Effector memory CD4-positive, alpha-beta T cell (primary cell): ENCODE measurements at regions not wholly inside any gene's neighbourhood (a gene's known extent, or its start where the extent isn't known, plus 50 kb on each side); places are given as distances from the start of the nearest gene placed in this dataset.

Experiments used
- DNase-seq, 3 donors: peaks; one replicate each; pipeline ENCODE4 v3.0.0-alpha.2; 2020
- H3K27ac ChIP-seq: 2 replicates; pipeline ENCODE4 v1.7.0; 2013; ENCODE audit warnings: mild to moderate bottlenecking, low read length, moderate library complexity; ENCODE audit not compliant: insufficient read depth, poor library complexity, severe bottlenecking
- H3K27me3 ChIP-seq: replicated peaks from 2 replicates; pipeline ENCODE4 v1.7.0; 2013; ENCODE audit warnings: mild to moderate bottlenecking, low read length; ENCODE audit not compliant: insufficient read depth, control insufficient read depth, poor library complexity, severe bottlenecking
- H3K36me3 ChIP-seq: 2 replicates; pipeline ENCODE4 v1.7.0; 2013; ENCODE audit warnings: mild to moderate bottlenecking, low read length, moderate library complexity; ENCODE audit not compliant: control insufficient read depth, insufficient read depth
- H3K4me1 ChIP-seq: 2 replicates; pipeline ENCODE4 v1.7.0; 2013; ENCODE audit warnings: low read length, mild to moderate bottlenecking; ENCODE audit not compliant: control insufficient read depth, insufficient read depth, poor library complexity, severe bottlenecking
- H3K4me3 ChIP-seq: 2 replicates; pipeline ENCODE4 v1.7.0; 2013; ENCODE audit warnings: low read length, low read depth, mild to moderate bottlenecking; ENCODE audit not compliant: insufficient read depth, poor library complexity, severe bottlenecking
- H3K9me3 ChIP-seq: 2 replicates; pipeline ENCODE4 v1.7.0; 2013; ENCODE audit warnings: mild to moderate bottlenecking, low read length, moderate library complexity; ENCODE audit not compliant: control insufficient read depth

DNA sequence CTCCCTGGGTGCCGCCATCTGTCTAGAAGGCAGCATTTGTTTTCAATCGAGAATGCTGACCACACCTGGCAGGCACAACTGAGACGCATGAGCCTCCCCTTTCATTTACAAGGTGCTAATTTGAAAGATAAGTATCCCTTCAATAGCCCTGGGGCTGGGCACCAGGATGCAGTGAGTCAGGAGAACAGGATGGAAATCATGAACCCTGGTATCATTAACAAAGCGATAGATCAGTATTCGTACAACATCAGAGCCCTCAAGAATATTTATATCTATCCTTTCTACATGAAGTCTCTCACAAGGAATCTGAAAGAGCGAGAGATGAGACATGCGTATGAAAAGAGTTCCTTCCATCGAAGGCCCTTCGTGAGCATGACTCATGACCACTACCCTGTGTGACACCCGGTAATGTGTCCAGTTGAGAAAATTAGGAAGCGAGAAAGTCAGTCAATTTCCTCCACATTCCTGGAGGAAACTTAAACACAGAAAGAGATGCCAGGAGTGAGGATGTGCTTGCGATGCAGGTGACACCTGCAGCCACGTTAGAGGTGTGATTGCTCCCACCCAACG is 123.1 kb upstream of the PITRM1 start:
- no peak for DNase-seq
- Histone ChIP-seq H3K4me3 (no peak overlapping the region), H3K4me1 (no peaks in the 10 kb centered on the region), H3K27ac (no peak overlapping the region), H3K9me3 (no peaks in the 10 kb centered on the region), H3K36me3 (no peaks in the 10 kb centered on the region), H3K27me3 (no peaks in the 10 kb centered on the region)

DNA sequence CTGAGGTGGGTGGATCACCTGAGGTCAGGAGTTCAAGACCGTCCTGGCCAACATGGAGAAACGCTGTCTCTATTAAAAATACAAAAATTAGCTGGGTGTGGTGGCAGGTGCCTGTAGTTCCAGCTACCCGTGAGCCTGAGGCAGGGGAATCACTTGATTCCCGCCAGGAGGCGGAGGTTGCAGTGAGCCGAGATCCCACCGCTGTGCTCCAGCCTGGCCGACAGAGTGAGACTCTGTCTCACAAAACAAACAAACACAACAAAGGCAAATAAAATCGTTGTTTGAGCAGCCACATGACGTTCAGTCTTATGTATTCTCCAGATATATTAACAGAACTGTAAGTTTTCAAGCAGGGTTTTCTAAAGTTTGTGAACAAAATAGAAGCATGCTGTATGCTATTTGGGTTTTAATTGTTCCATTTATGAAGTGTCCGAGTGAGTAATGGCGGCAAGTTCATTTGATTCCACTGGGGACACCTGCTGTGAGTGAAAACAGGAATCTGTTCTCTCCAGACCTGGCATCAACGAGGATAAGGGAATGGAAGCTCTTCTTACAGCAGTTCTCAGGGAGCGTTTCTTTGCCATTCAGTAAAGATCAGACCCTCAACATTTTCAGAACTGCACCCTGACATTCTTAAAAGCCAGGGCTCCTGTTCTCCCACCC is 122.5 kb upstream of the PITRM1 start:
- DNase-seq, result no peak
- Histone ChIP-seq H3K4me1 (no peaks in the 10 kb centered on the region), H3K36me3 (no peaks in the 10 kb centered on the region)

DNA sequence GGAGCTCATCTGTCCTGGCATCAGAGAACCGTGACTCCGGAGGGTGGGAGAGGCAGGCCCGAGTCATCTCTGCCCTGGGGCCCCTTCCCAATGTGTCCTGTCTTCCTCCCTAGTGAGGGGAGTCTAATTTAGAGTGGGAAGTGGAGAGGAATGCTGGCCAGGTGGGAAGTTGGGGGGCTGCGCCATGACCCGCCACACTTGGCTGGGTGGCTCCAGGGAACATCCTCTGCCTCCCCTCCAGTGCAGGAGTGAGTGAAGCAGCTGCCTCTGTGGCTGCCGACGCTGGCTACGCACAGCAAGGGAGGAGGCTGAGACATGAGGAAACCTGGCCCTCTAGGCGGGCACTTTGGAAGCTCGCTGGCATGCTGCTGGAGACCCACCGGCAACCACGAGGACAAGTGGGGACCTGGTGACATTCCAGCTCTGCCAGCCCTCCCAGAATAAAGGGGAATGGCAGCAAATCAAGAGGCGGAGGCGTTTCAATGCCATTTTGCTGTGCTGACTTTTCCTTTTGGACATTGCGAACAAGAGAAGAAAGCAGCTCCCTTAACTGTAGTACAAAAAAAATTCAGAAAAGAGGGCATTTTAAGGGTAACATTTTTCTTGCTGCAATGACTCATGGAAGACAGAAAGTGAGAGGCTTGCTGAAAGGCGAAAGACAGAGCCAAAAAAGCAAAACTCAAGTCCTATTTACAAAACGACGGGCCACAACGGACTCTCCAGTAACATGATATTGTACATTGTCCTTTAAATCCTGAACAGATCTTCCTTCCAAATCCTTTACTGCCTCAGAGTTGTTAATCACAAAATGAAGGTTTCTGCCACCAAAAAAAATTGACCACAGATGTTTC is 121.2 kb upstream of the PITRM1 start:
- H3K9me3 ChIP-seq, result no peaks in the 10 kb centered on the region
- no peak overlapping the region for H3K27ac ChIP-seq
- no peak overlapping the region for H3K4me3 ChIP-seq
- H3K4me1 ChIP-seq, result no peaks in the 10 kb centered on the region
- H3K36me3 ChIP-seq, result no peaks in the 10 kb centered on the region
- no peak for DNase-seq
- no peaks in the 10 kb centered on the region for H3K27me3 ChIP-seq

More for the DNA sequence above, 122.5 kb upstream of the PITRM1 start:
- H3K9me3 ChIP-seq, result no peaks in the 10 kb centered on the region
- no peak overlapping the region for H3K4me3 ChIP-seq
- H3K27me3 ChIP-seq, result no peaks in the 10 kb centered on the region
- no peak overlapping the region for H3K27ac ChIP-seq

DNA sequence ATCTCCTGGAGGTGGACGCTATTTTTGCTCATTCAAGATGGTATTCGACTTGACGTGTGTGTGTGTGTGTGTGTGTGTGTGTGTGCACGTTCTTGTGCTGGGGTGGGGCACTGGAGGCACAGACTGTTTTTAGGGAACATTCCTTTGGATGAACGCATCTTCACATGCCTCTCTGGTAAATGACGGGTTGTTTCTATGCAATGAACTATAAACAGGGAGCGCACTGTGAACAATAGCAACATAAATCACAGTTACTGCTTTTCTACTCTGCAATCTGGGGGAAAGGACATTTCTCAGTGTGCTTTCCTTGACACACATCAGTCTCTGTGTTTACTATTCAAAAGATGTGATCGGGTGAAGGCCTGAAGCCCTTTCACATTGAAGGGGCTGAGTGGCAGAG is 120.1 kb upstream of the PITRM1 start:
- no peak overlapping the region for H3K27ac ChIP-seq
- no peaks in the 10 kb centered on the region for H3K27me3 ChIP-seq
- H3K4me1 ChIP-seq, result no peaks in the 10 kb centered on the region
- H3K36me3 ChIP-seq, result no peaks in the 10 kb centered on the region
- H3K9me3 ChIP-seq, result no peaks in the 10 kb centered on the region
- H3K4me3 ChIP-seq, result no peak overlapping the region
- no peak for DNase-seq

DNA sequence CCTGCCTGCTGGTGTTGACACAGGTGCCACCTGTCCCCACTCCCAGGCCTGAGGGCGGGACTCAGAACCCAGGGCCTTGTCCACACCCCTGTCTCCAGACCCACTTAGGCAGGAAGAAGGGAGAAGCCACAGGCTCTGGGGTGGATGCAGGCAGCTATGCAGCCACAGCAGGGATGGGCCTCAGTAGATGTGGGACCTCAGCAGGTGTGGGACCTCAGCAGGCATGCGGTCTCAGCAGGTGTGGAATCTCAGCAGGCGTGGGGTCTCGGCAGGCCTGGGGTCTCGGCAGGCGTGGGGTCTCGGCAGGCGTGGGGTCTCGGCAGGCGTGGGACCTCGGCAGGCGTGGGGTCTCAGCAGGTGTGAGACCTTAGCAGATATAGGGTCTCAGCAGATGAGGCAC is 118.0 kb upstream of the PITRM1 start:
- Histone ChIP-seq H3K4me1 (no peaks in the 10 kb centered on the region), H3K27me3 (no peaks in the 10 kb centered on the region), H3K4me3 (no peak overlapping the region), H3K27ac (no peak overlapping the region), H3K36me3 (no peaks in the 10 kb centered on the region), H3K9me3 (no peaks in the 10 kb centered on the region)
- DNase-seq, result no peak

DNA sequence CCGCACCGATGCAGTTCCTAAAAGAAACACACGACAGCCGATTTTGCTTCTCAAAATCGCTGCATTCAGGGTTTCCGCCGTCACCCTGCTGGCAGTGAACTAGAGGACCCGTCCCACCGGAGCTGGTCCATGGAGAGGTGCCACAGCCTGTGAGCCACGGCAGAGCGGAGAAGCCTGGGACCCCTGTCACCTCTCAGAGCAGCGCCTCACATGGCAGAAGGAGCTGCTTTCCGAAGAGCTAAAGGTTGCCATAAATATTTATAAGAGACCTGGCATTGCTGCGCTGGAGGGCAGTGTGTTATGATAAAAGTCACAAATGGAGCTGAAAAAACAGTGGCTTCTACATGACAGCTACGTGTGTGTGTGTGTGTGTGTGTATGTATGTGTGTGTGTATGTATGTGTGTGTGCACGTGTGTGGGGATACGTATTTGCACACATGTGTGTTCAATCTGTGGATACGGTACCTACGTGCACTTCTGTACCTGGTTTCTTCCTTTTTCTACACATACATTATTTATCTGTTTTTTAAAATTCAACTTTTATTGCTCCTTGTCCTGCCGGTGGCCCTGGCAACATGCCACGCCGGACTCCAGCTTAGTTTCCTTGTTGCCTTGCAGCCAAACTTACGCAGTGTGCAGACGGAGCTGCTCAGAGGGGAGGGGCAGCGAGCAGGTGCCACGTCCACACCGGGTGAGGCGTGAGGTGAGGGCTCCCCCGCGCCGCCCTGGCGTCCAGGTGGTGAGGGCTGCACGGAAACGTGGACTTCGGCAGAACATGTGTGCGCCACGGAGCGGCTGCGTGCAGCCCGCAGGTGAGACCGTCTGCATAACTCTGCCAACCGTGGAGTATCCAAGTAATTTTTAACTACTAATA is 115.2 kb upstream of the PITRM1 start:
- no peaks in the 10 kb centered on the region for H3K36me3 ChIP-seq
- H3K27me3 ChIP-seq, result no peaks in the 10 kb centered on the region
- H3K9me3 ChIP-seq, result no peaks in the 10 kb centered on the region
- no peak overlapping the region for H3K4me3 ChIP-seq
- H3K4me1 ChIP-seq, result no peaks in the 10 kb centered on the region
- no peak for DNase-seq
- H3K27ac ChIP-seq, result no peak overlapping the region

DNA sequence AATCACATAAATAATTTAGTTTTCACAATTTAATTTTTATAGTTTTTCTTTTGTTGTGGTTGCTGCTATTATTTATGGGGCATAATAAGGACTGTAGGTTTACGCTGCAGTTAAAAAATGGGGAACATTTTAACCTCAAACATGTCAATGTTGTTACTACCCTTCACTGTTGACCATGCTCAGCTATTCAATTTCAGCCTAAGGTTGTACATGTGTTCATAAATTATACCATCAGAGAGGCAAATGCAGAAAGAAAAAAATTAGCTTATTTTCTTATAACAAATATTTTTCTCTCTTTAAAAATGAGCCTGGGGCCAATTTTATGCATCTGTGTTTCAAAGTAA is 110.1 kb upstream of the PITRM1 start:
- Histone ChIP-seq H3K4me1 (no peaks in the 10 kb centered on the region), H3K27ac (no peak overlapping the region), H3K36me3 (no peaks in the 10 kb centered on the region), H3K27me3 (no peaks in the 10 kb centered on the region), H3K4me3 (no peak overlapping the region), H3K9me3 (no peaks in the 10 kb centered on the region)
- DNase-seq, result no peak

DNA sequence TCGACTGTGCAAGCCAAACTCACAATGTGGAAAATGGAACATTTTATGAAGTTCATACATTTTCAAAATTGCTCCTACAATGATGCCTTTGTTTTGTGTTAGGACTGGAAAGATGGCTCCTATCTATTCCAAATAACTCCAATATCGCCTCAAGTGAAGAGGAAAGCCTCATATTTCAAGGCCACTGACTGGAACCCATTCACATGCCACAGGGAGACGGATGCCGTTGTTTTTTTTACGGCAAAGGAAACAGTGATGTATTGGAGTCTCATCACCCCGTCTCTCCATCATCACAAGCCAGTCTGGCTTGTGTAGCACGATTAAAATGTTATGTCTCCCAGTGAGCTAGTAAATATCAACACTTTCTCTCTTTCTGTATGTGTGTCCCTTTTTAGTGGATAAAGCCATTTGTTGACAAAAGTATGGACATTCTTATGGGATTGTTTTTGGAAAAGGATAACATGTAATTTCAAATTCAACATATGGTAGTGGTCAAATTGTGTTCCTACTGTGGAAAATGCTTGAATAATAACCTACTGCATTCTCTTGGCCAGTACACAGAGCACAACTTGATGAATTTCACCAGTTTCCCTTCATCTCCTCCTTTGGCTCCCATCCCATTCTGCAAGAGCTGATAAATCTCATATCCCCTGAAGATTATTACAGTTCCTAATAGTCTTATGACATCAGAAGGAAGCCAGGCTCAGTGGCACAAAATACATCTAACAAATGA is 109.5 kb upstream of the PITRM1 start:
- H3K4me1 ChIP-seq, result no peaks in the 10 kb centered on the region
- H3K36me3 ChIP-seq, result no peaks in the 10 kb centered on the region
- H3K27ac ChIP-seq, result no peak overlapping the region
- no peaks in the 10 kb centered on the region for H3K27me3 ChIP-seq
- no peak for DNase-seq
- H3K9me3 ChIP-seq, result no peaks in the 10 kb centered on the region
- no peak overlapping the region for H3K4me3 ChIP-seq

DNA sequence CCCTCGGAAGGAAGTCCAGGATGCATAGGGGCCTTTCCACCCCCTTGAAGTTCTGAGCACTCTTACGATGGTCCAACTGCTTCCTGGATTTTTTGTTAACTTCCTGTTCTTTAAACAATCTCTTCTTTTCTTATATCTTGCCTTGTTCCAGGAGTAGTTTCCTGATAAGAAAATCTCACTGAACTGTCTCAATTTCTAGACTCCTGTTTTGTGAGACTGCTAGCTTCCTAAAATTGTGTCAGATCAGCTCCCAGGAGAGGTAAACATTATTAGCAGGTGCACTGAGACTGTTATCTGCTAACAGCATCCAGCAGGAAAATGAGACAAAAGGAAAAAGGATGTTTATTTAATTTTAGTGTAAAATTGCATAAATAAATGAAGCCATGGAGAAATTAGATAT is 106.2 kb upstream of the PITRM1 start:
- H3K36me3 ChIP-seq, result no peaks in the 10 kb centered on the region
- no peak overlapping the region for H3K27ac ChIP-seq
- no peak for DNase-seq
- H3K9me3 ChIP-seq, result no peaks in the 10 kb centered on the region
- H3K4me3 ChIP-seq, result no peak overlapping the region
- H3K4me1 ChIP-seq, result no peaks in the 10 kb centered on the region
- H3K27me3 ChIP-seq, result no peaks in the 10 kb centered on the region
